Breast epithelium (tissue), 4 donors: ENCODE measurements at regions not wholly inside any gene's neighbourhood (a gene's known extent, or its start where the extent isn't known, plus 50 kb on each side); places are given as distances from the start of the nearest gene placed in this dataset.

Source experiments
- DNase-seq, 2 donors: peaks; one replicate each; pipeline ENCODE4 v3.0.0-alpha.2; 2019; ENCODE audit warnings: low spot score in 2 of 2
- H3K27ac ChIP-seq, 2 donors: fragments of 200-600 bp; sonication (generic) in 1 of 2; one replicate each; pipeline ENCODE4 v1.5.1; 2016 to 2019; ENCODE audit warnings: mild to moderate bottlenecking in 1 of 2
- H3K27me3 ChIP-seq, 2 donors: fragments of 200-600 bp; sonication (generic) in 1 of 2; one replicate each; pipeline versions ENCODE4 v1.5.1 to v1.6.0; 2017 to 2019; ENCODE audit warnings: control low read depth in 1 of 2, mild to moderate bottlenecking in 1 of 2
- H3K36me3 ChIP-seq: fragments of 200-600 bp; one replicate; pipeline ENCODE4 v1.5.1; 2019
- H3K4me1 ChIP-seq, 2 donors: fragments of 200-600 bp; sonication (generic); one replicate each; pipeline ENCODE4 v1.5.1; 2016 to 2019; ENCODE audit warnings: control low read depth in 1 of 2
- H3K4me3 ChIP-seq, 3 donors: fragments of 200-600 bp; sonication (generic); 1 replicate in 2 of 3; 2 replicates in 1 of 3; pipeline ENCODE4 v1.5.1; 2016 to 2019; ENCODE audit warnings: mild to moderate bottlenecking in 3 of 3, moderate library complexity in 2 of 3
- H3K9me3 ChIP-seq, 2 donors: fragments of 200-600 bp; sonication (generic) in 1 of 2; one replicate each; pipeline ENCODE4 v1.5.1; 2016 to 2019; ENCODE audit warnings: control low read depth in 1 of 2
- CTCF ChIP-seq, 3 donors: fragments of 450-650 bp; IDR thresholded peaks; one replicate each; pipeline ENCODE4 v1.5.1; 2016 to 2017; ENCODE audit warnings: antibody characterized with exemption in 3 of 3, mild to moderate bottlenecking in 3 of 3, moderate library complexity in 3 of 3
- POLR2A ChIP-seq: fragments of 450-650 bp; IDR thresholded peaks from one replicate; pipeline ENCODE4 v1.6.1; 2016; ENCODE audit warnings: antibody characterized with exemption, mild to moderate bottlenecking, moderate library complexity
- POLR2AphosphoS5 ChIP-seq, 3 donors: sonication (generic); formaldehyde crosslinking; IDR thresholded peaks; one replicate each; pipeline ENCODE4 v1.6.1; 2017; ENCODE audit warnings: antibody characterized with exemption in 3 of 3
- intact Hi-C: fragments of 100-400 bp; cut with DNase I; formaldehyde crosslinking; loops from one replicate; pipeline ENCODE4 v1.15.1; 2023; ENCODE audit warnings: low total_unique reads

DNA sequence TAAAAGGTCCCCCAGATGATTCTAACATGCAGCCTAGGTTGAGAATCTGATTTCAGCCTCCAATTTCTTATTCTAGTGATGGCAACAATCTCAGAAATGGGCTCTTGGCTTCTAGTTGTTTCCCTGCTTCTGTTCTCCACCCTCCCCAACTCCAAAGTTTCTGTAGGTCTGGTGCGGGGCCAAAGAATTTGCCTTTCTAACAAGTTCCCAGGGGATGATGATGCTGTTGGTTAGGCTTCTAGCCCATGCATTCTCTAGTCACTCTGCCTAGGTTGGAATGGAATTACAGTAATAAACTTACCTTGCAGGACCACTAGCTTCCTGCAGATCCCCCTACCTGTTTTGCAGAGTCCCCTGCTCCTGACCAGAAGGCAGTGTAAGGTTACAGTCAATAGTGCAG lies 103.2 kb upstream of the PPP2R3A start:
- intact Hi-C loops, result no loop called here
- Histone ChIP-seq H3K9me3 (peaks cover 0 to 2% of the 10 kb centered on the region in 2 donors), H3K4me1 (no peaks in the 10 kb centered on the region), H3K27ac (no peak overlapping the region), H3K4me3 (no peak overlapping the region), H3K27me3 (no peaks in the 10 kb centered on the region), H3K36me3 (no peaks in the 10 kb centered on the region)
- no peak for DNase-seq
- no peak for TF ChIP-seq CTCF (IDR thresholded peaks at IDR 0.05)
- TF ChIP-seq POLR2AphosphoS5 (IDR thresholded peaks at IDR 0.05), result no peak
- TF ChIP-seq POLR2A, result no peak

- no peak overlapping the region for H3K27ac ChIP-seq
- TF ChIP-seq POLR2AphosphoS5 (IDR thresholded peaks at IDR 0.05), result no peak
- TF ChIP-seq POLR2A, result no peak
- no peak for TF ChIP-seq CTCF (IDR thresholded peaks at IDR 0.05)
- peaks cover 0 to 6% of the 10 kb centered on the region in 2 donors for H3K9me3 ChIP-seq
- intact Hi-C loops, result no loop called here
- DNase-seq, result no peak
- H3K36me3 ChIP-seq, result no peaks in the 10 kb centered on the region
- no peak overlapping the region for H3K4me3 ChIP-seq
- no peaks in the 10 kb centered on the region for H3K27me3 ChIP-seq
- no peaks in the 10 kb centered on the region for H3K4me1 ChIP-seq
Observed at GRCh38 chr3:135864060-135864459, 101.5 kb upstream of the PPP2R3A start.

GRCh38 chr3:135865085-135865484 lies 100.4 kb upstream of the PPP2R3A start:
- Histone ChIP-seq H3K27me3 (no peaks in the 10 kb centered on the region), H3K4me3 (no peak overlapping the region), H3K36me3 (no peaks in the 10 kb centered on the region), H3K27ac (no peak overlapping the region), H3K4me1 (no peaks in the 10 kb centered on the region), H3K9me3 (peaks cover 0 to 6% of the 10 kb centered on the region in 2 donors)
- DNase-seq, result no peak
- intact Hi-C loops, result no loop called here
- no peak for TF ChIP-seq CTCF (IDR thresholded peaks at IDR 0.05)
- TF ChIP-seq POLR2A, result no peak
- TF ChIP-seq POLR2AphosphoS5 (IDR thresholded peaks at IDR 0.05), result no peak

DNA sequence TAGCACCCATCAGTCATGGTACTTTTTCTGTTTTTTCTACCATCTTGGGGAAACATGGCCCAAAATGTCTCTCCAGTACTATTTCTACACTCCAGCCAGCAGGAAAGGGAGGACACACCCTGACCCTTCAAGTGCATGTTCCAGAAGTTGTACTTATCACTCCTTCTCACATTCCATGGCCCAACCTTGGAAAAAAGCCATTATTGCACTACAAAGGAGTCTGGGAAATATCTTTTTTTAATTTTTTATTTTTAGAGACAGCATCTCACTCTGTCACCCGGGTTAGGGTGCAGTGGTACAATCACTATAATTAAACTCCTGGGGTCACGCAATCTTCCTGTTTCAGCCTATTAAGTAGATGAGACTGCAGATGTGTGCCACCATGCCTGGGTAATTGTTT lies 100.0 kb upstream of the PPP2R3A start:
- Histone ChIP-seq H3K27ac (no peak overlapping the region), H3K36me3 (no peaks in the 10 kb centered on the region), H3K9me3 (peaks cover 0 to 6% of the 10 kb centered on the region in 2 donors), H3K4me3 (no peak overlapping the region), H3K27me3 (no peaks in the 10 kb centered on the region), H3K4me1 (no peaks in the 10 kb centered on the region)
- intact Hi-C loops, result no loop called here
- DNase-seq, result no peak
- TF ChIP-seq POLR2AphosphoS5 (IDR thresholded peaks at IDR 0.05) (no peak), CTCF (IDR thresholded peaks at IDR 0.05) (no peak), POLR2A (no peak)

GRCh38 chr3:135867911-135868310 lies 97.6 kb upstream of the PPP2R3A start:
- Histone ChIP-seq H3K27ac (no peak overlapping the region), H3K4me1 (no peaks in the 10 kb centered on the region), H3K27me3 (no peaks in the 10 kb centered on the region), H3K36me3 (no peaks in the 10 kb centered on the region), H3K9me3 (peaks cover 2 to 6% of the 10 kb centered on the region in 2 donors), H3K4me3 (no peak overlapping the region)
- DNase-seq, result no peak
- TF ChIP-seq POLR2A (no peak), CTCF (IDR thresholded peaks at IDR 0.05) (no peak), POLR2AphosphoS5 (IDR thresholded peaks at IDR 0.05) (no peak)
- intact Hi-C loops, result no loop called here
